HG03460 (cell line): ENCODE measurements at regions not wholly inside any gene's neighbourhood (a gene's known extent, or its start where the extent isn't known, plus 50 kb on each side); places are given as distances from the start of the nearest gene placed in this dataset.
"Not testable (repeated sequence)": the region's sequence is repeated elsewhere in the genome, so short reads cannot be mapped to it uniquely, and the experiment has no call there.

Source experiments
- ATAC-seq: cut with Tn5 transposase; IDR thresholded peaks from one replicate; pipeline ENCODE4 v1.9.1; 2021; ENCODE audit not compliant: unreplicated experiment

DNA sequence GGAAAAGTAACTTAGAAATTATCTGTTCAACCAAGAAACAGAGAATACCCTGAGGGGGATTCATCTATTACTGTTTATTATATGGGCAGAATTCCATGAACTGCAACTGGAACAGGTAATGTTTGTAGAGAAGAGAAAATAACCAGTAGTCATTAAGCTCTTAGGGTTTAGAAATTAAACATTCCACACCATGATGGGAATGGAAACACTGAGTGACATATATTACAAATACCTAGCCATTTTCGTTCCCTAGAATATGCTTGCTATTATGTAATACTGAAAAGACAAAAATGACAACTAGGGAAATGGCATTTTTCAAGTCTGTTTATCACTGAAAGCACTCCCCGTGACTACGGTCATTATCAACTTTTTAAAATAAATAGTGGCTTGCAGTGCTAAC is 1007.4 kb downstream of the GATA3 start:
- no peak for ATAC-seq

DNA sequence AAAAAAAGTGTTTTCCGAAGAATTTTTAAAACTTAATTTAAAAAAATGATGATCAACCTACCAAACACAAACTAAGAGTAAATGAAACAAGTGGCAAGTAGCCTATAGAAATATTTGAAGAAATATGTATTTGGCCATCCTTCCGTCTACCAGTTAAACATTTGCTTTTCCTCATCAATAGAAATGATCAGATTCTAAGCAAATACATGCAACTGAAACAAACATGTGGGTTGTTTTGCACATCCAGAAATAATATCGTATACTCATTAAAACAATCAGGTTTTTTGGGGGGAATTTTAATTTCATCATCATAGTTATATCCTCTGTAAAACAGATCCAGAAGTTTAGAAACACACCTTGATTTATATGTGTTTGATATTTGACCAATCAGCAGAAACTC is 1011.7 kb downstream of the GATA3 start:
- no peak for ATAC-seq

DNA sequence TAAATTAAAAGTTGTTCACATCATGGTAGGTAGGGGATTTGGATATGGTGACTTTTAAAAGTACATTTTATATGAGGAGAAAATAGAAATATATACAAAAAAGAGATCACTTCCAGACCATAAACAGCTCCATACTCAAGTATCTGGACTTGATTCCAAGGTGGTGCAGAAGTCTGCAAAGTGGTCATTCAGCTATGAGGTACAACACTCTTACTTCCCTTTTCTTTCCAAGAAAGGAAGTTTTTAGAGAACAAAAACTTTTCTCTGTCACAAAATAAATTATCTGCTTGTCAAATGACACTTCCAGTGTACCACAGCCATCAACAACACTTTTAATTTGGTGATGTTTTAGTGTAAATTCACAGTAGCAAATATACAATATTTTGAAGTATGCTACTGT is 1013.5 kb downstream of the GATA3 start:
- no peak for ATAC-seq

DNA sequence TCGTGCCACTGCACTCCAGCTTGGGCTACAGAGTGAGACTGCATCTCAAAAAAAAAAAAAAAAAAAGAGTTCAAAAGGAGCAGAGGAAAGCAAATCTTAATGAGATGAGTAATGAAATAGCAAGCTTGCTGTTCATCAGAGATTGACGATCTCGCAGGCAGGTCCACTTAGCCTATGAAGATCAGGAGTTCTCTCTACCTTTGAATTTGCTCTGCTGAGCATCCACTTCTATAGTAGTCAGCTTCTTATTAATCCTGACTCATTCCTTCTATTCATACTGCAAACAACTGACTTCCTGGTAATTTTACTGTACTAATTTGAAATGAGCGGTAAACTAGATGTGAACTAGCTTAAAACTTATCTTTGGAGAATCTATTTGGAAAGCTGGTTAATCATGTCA is 1014.6 kb downstream of the GATA3 start:
- ATAC-seq, result no peak

DNA sequence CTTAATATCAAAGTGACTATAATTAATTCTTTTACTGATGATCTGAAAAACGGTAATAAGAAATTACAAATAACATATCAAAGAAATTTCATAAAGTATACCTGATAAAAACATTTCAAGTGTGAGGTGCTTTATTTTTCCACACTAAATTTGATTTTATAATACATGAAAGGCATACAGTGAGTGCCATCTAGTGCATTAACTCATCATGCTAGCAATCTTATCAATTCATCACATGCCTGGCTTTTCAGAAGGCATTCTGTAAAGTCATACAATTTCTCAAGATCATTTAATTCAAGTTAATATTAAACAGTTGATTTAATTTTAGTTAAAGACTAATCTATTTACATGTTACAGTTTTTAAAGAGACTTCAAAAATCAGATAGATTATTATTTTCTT is 1020.9 kb downstream of the GATA3 start:
- no peak for ATAC-seq

DNA sequence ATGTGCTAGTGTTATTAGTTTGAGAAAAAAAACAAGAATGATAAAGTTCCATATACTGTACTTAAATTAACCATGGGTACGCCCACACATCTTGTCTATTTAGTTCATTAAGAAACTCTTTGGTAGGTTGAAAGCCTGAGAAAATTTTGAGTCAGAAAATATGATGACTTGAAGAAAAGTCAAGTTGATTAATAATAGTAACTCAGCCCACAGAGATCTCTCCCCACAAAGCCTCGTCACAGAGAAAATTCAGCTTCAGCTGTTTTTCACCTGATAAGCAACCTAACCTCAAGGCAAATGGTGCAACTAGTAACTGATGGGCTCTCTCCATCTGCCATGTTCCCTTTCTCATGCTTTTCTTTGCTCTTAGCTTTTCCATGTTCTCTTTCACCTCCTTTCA is 1021.6 kb downstream of the GATA3 start:
- no peak for ATAC-seq

DNA sequence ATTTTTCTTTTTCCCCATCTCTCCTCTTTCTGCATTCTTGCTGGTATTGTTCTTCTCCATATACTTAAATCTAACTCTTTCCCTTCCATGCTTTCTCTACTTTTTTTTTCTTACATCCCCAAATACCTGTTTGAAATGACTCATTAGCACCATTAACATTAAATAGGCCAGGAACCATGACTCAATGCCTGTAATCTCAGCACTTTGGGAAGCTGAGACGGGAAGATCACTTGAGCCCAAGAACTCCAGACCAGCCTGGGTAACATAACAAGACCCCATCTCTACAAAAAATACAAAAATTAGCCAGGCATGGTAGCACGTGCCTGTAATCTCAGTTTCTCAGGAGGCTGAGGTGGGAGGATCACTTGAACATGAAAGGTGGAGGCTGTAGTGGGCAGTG is 1026.8 kb downstream of the GATA3 start:
- no peak for ATAC-seq

DNA sequence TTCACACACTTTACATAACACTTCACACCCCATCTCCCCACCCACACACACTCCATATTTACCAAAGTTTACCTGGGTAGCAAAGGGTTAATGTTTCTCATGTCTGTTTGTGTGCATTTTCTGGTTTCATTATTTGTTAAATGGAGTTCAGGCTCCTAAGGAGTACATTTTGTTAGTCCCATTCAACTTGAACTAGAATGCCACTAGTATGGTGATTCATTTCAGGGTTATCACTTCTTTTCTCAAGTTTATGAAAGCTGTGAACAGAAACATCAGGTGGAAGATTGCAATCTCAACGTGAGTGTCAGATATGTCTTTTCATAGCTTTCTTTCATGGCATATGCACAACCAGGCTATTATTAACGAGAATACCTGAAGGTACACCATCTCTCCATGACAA is 1027.5 kb downstream of the GATA3 start:
- ATAC-seq, result no peak

DNA sequence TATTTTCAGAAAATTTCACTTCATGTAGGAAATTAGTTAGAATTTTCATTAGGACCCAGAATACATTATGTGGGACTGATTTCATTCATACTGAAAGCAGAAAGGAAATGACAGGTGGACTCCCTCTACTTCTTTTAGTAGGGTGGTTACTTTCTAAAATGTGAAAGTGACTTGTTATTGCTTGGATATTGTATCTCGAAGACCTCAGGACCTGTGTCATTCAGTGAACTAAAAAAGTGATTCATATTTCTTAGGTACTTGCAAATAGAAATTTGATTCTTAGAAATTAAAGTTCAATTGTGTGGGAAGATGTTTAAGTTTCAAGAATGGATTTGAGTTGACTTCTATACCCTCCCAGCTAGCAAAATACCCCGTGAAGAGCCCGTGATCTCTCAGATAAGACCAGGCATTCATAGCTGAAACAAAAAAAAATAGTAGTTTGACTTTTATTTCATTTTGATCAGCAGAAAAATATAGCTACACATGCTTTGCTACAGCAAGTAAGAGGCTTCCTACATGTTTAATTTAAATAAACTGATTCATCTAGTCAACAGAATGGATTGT is 1037.1 kb downstream of the GATA3 start:
- no peak for ATAC-seq

DNA sequence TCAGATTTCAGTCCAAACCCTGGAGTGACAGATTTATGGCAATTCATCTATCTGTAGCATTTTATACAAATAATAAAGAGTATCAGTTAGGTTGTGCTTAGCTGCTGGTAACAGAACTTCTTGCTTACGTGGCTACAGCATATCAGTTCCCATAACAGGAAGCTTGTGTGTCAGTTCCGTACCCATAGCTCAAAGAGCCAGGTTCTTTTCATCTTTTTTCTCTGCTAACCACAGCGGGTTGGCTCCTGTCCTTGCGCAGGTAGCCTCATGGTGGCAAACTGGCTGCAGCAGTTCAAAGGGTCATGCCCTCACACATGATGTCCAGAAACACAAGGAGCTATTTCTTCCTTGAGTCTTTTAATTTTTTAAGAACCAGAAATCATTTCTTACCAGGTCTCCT is 1041.8 kb downstream of the GATA3 start:
- no peak for ATAC-seq

DNA sequence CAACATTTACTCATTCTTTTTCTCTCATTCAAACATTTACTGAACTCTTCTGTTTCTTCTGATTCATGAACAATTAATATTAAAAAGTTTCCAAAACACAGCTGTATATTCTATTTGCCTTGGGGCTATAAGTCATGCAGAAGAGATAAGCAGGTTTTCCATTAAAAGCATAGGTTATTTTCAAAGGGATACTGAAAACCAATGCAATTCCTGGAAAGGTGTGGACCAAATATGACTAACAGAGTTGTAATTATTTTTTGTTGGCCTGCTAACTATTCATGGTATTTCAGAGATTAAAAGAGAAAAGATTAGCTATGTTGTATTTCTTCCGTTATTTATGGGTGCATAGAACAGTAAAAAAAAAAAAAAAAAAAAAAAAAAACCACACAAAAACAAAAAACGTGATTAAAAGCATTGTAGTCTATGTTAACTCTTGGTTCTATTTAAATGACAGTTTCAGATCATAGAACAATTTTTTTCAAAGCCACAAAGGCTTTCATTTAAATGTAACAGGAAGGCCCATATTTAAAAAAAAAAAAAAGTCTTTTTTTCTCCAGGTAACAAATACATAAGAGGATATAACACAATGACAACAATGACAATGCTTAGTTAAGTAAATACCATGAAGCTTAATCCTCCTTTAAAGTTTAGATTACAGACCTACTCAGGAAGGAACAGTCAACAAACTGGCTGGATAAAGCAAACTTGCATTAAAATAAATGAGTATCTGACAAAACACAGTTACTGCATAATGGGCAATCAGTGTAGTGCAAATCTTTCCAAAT is 1042.9 kb downstream of the GATA3 start:
- no peak for ATAC-seq

DNA sequence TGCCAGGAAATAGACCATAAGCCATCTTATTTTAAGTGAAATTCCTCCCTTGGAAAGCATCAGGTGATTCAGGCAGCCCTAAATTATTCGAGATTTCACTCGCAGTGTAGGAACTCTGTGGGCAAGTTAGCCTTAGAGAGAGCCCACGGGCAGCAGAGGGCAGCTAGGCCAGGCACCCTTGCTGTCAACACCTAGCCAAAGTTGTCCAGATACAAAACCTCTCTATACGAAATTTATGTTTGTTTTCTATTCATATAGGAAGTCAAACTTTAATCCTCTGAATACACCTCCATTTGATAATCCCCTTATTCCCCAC is 1043.5 kb downstream of the GATA3 start:
- no peak for ATAC-seq

DNA sequence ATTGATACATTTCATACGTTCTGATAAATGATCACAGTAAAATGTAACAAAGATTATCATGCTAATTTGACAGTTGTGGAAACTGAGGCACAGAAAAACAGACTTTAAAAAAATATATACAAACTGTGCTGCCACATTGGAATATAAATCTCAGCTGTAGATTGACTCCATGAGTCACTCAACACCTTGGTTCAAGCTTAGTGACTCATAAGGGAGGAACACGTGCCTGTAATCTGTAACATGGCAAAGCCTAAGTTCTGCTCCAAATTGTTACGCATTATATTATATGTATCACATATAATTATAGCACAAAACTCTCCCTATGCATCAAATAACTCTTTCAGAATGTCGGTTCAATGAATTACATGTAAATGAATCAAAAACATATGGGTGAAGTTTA is 1047.5 kb downstream of the GATA3 start:
- no peak for ATAC-seq

DNA sequence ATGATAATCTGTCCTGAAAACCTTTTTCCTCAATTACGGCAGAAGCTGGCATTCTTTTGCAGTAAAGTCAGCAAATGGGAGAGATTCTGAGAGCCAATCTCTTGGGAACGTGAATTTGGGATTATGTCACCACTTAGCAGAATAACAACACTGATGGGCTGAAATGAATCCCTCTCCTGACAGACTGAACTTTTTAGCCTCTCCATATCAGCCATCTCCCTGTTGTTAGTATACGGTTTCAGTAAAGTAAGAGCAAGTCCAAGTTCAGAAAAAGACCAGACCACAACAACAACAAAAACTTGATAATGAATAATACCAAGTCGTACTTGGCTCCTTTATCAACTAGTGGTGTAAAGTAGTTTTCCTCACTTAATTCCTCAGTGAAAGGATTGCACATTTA is 1048.8 kb downstream of the GATA3 start:
- no peak for ATAC-seq

DNA sequence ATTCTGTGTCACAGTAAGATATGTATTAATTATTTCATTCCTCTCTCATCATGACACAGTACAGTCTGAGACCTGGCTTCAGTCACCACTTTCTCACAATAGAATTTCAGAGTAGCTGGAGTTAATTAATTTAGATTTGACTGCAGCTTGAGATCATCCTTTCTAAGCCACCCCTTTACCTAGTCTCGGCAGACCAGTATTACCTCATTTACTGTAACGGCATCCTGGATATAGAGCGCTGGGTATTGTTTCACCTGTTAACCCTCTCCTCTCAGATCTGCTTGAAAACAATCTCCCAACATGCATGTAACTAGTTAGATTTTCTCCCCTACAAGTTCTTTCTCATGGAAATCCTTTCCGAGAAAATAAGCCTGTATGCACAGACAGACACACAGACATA is 1057.5 kb downstream of the GATA3 start:
- no peak for ATAC-seq

DNA sequence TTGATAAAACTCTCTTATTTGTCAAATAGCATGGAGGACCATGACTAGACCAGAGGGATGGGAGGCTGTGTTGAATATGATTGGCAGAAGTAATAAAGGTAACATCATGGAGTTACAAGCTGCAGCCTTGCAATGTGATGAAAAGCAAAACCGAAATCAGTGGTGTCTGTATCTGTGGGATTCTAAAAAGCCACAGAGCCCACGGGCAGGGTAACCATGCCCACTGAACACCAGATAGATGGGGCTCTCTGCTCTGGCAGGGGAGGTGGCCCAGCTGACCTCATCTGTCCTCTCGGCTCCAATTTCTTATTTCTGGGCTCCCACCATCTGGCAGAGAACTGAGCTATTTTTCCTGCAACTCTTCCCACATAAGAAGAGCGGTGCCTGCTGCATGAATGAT is 1072.2 kb downstream of the GATA3 start:
- no peak for ATAC-seq

DNA sequence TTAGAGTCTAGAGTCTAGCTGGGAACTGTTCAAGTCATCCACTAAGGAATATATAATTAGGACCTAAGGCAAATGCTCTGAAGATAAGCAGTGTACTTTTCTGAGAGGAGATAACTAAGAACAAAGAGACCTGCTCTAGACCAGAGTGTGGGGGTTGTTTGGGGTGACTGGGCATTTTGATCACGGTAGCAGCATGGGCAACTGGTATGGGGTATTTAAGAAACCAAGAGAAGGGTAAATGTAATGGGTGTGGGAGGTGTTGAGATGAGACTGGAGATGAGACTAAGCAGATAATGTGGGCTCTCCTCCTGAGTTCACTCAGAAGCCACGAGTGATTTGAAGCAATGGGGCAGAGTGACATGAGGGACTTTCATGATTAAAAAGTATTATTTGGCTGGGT is 1082.9 kb downstream of the GATA3 start:
- ATAC-seq, result no peak

DNA sequence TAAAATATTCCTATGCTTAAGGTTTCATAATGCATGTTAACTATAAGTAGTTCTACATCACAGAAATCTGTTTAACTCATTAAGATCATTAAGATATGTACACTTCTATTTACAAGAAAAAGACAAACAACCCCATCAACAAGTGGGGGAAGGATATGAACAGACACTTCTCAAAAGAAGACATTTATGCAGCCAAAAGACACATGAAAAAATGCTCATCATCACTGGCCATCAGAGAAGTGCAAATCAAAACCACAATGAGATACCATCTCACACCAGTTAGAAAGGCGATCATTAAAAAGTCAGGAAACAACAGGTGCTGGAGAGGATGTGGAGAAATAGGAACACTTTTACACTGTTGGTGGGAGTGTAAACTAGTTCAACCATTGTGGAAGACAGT is 1084.3 kb downstream of the GATA3 start:
- not testable (repeated sequence) for ATAC-seq

DNA sequence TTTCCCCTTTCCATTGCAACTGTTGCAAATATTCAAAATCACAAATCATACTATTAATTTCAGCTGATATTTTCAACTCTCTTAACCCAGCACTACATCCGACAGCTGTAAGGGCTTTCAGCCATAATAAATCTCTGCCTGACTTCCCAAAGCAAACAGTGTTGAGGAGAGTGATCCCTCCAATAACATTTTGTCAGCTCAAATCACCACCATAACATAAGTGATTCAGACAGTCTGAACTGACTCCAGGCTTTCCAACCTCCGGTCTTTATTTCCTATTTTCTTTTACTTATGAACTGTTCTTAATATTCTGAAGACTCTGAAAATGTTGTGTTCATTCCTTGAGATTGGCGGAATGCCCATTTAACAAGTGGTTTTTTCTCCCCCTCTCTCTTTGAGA is 1085.9 kb downstream of the GATA3 start:
- ATAC-seq, result no peak

DNA sequence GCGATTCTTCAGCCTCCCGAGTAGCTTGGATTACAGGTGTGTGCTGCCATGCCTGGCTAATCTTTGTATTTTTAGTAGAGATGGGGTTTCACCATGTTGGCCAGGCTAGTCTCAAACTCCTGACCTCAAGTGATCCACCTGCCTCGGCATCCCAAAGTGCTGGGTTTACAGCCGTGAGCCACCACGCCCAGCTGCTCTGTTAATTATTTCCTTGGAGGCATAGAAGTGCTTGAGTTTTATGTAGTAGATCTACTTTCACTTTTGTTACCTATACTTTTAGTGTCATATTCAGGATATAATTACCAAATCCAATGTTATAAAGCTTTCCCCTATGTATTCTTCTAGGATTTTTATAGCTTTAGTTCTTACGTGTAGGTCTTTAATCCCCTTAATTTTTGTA is 1093.0 kb downstream of the GATA3 start:
- ATAC-seq, result no peak

DNA sequence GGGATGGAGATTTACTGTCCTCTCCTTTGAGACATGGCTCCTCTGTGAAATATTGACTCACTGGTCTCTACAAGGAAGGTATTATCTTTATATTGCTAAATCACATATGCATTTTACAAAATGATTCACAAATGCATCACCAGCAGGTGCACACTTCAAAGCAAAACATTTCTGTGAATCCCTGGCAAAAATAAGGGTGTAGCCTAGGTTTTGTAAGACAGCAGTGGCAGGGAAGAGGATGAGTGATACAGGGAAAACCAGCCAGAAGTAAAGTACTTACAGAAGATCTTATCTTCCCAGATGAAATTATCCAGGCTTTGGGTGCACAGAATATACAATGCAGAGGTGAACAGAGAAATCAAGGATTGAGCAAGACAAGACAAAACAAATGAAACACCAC is 1094.6 kb downstream of the GATA3 start:
- ATAC-seq, result no peak

DNA sequence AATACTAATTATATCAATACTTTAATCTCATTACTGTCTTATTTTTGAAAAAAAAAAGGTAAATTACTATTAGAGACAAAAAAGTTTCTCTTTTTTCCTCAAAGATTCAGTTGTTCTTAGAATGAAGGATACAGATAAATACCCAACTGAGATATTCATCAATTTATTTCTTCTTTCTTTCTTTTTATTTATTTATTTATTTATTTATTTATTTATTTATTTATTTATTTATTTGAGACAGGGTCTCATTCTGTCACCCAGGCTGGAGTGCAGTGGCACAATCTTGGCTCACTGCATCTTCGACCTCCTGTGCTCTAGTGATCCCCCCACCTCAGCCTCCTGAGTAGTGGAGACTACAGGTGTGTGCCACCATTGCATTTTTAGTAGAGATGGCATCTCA is 1098.6 kb downstream of the GATA3 start:
- not testable (repeated sequence) for ATAC-seq

DNA sequence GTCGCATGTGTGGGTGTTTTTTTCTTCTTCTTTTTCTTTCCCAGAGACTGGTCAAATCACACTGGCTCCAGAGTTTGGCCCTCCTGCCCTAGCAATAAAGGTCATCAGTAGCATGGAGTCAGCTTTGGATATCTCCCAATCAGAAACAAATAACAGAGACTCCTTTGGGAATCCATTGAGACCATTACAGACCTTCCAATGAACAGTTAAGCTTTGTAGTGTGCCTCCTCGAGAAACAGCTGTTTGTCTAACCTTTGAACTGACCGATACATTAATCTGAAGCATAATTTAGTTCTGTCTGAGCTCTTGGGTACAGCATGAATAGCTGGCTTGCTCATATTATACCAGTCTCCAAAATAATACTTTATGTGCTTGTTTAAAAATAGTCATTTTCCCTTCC is 1103.2 kb downstream of the GATA3 start:
- no peak for ATAC-seq
